Eye (tissue), 1 donor: ENCODE measurements at regions not wholly inside any gene's neighbourhood (a gene's known extent, or its start where the extent isn't known, plus 50 kb on each side); places are given as distances from the start of the nearest gene placed in this dataset.
"Not testable (repeated sequence)": the region's sequence is repeated elsewhere in the genome, so short reads cannot be mapped to it uniquely, and the experiment has no call there.

Experiments used
- DNase-seq: peaks from one replicate; pipeline ENCODE4 v3.0.0-alpha.2; 2015

- no peak for DNase-seq
Observed at GRCh38 chr18:46179306-46179705, 75.1 kb downstream of the HAUS1 start.

GRCh38 chr18:46182633-46183358 lies 78.6 kb downstream of the HAUS1 start:
- no peak for DNase-seq

GRCh38 chr18:46184296-46184695 lies 80.1 kb downstream of the HAUS1 start:
- not testable (repeated sequence) for DNase-seq

GRCh38 chr18:46184727-46185126 lies 80.5 kb downstream of the HAUS1 start:
- DNase-seq, result no peak

- DNase-seq, result no peak
Observed at GRCh38 chr18:46190667-46191066, 86.5 kb downstream of the HAUS1 start.

GRCh38 chr18:46196627-46197243 lies 92.5 kb downstream of the HAUS1 start:
- no peak for DNase-seq

GRCh38 chr18:46199515-46200147 lies 95.4 kb downstream of the HAUS1 start:
- DNase-seq, result no peak

- not testable (repeated sequence) for DNase-seq
Observed at GRCh38 chr18:46200178-46201055, 96.2 kb downstream of the HAUS1 start.

- DNase-seq, result no peak
Observed at GRCh38 chr18:46204143-46204542, 100.0 kb downstream of the HAUS1 start.

- no peak for DNase-seq
Observed at GRCh38 chr18:46207985-46208384, 103.8 kb downstream of the HAUS1 start.

- DNase-seq, result no peak
Observed at GRCh38 chr18:46209161-46209560, 105.0 kb downstream of the HAUS1 start.

- DNase-seq, result no peak
Observed at GRCh38 chr18:46211816-46212215, 107.6 kb downstream of the HAUS1 start.

- DNase-seq, result no peak
Observed at GRCh38 chr18:46212398-46212797, 108.2 kb downstream of the HAUS1 start.

GRCh38 chr18:46213295-46213694 lies 109.1 kb downstream of the HAUS1 start:
- no peak for DNase-seq

- DNase-seq, result no peak
Observed at GRCh38 chr18:46214435-46214834, 110.2 kb downstream of the HAUS1 start.

- DNase-seq, result no peak
Observed at GRCh38 chr18:46215902-46216723, 111.9 kb downstream of the HAUS1 start.

- no peak for DNase-seq
Observed at GRCh38 chr18:46220116-46220515, 115.9 kb downstream of the HAUS1 start.

GRCh38 chr18:46222093-46222492 lies 117.9 kb downstream of the HAUS1 start:
- DNase-seq, result no peak

- DNase-seq, result no peak
Observed at GRCh38 chr18:46222710-46223360, 118.7 kb downstream of the HAUS1 start.

GRCh38 chr18:46224181-46224775 lies 120.1 kb downstream of the HAUS1 start:
- DNase-seq, result no peak

- DNase-seq, result no peak
Observed at GRCh38 chr18:46226461-46226860, 122.3 kb downstream of the HAUS1 start.
